ENCODE measurements at regions not wholly inside any gene's neighbourhood (a gene's known extent, or its start where the extent isn't known, plus 50 kb on each side); places are given as distances from the start of the nearest gene placed in this dataset.

GRCh38 chr6:62914530-62914929 is 296.7 kb upstream of the FKBP1C start (continued):
- TF ChIP-seq ZNF462 (CRISPR knock-in tag; IDR thresholded peaks at IDR 0.05) = no peak
- no peak for TF ChIP-seq JUNB (IDR thresholded peaks at IDR 0.05; ENCODE audit: unreplicated experiment)
- no peak for TF ChIP-seq EZH2 (IDR thresholded peaks at IDR 0.05; ENCODE audit: low read depth, unreplicated experiment)
- no peak for TF ChIP-seq POLR2AphosphoS5 (IDR thresholded peaks at IDR 0.05; ENCODE audit: low read depth)
- TF ChIP-seq ZNF331 (CRISPR knock-in tag; IDR thresholded peaks at IDR 0.05; ENCODE audit: low read depth) = no peak
- TF ChIP-seq STAT1 (IDR thresholded peaks at IDR 0.05; ENCODE audit: unreplicated experiment) = no peak
- no peak for TF ChIP-seq ZNF114 (CRISPR knock-in tag; IDR thresholded peaks at IDR 0.05)

DNA sequence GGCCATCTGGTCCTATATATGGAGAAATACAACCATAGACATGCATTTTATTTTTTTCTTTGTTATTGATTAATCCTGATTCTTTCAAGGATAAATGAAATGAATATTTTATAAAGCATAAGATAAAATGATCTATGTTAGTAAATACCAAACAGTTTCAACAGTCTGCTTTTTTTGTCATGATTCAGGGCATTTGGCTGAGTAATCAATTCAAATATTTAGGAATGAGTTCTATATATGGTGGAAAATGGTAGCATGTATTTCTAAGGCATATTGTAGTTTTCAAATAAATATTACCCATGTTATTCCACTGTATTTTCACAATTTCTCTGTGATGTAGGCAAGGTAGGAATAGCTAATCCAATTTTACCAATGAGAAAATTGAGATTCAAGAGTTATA is 287.5 kb upstream of the FKBP1C start:
- Histone ChIP-seq H3K4me2 (no peak overlapping the region), H3K4me3 (no peak overlapping the region), H3K9me2 (ENCODE audit: insufficient read depth) (no peaks in the 10 kb centered on the region), H3K27me3 (ENCODE audit: insufficient read depth) (no peaks in the 10 kb centered on the region), H3K27ac (ENCODE audit: low read depth) (no peak overlapping the region), H3K4me1 (ENCODE audit: insufficient read depth) (no peaks in the 10 kb centered on the region), H4K20me1 (replicated peaks; ENCODE audit: insufficient read depth) (no peaks in the 10 kb centered on the region), H3K36me3 (ENCODE audit: insufficient read depth) (no peaks in the 10 kb centered on the region), H2AFZ (no peak overlapping the region), H3K79me2 (replicated peaks; ENCODE audit: insufficient read depth) (no peaks in the 10 kb centered on the region), H3F3A (replicated peaks; ENCODE audit: low read depth) (no peaks in the 10 kb centered on the region)
- no peaks in the 10 kb centered on the region for H3K27me3 Mint-ChIP-seq (ENCODE audit: insufficient read depth, low read depth, poor library complexity)
- H3K36me3 Mint-ChIP-seq (ENCODE audit: low read depth) = no peaks in the 10 kb centered on the region
- H3K4me1 Mint-ChIP-seq = no peaks in the 10 kb centered on the region
- no peak overlapping the region for H3K27ac Mint-ChIP-seq
- H3K9me3 Mint-ChIP-seq = no peaks in the 10 kb centered on the region; the same call in 2 of the 3 replicates
- ATAC-seq (no peak), DNase-seq (ENCODE audit: low spot score) (no peak)
- no peak overlapping the region for H3K4me3 Mint-ChIP-seq
- no peak for TF ChIP-seq NANOG (IDR thresholded peaks at IDR 0.05; ENCODE audit: borderline replicate concordance)
- no peak for TF ChIP-seq POLR2AphosphoS5 (IDR thresholded peaks at IDR 0.05; ENCODE audit: low read depth)
- no peak for TF ChIP-seq CTCF (conservative IDR thresholded peaks at IDR 0.05; ENCODE audit: low read depth in 2 of 2)
- TF ChIP-seq ZNF114 (CRISPR knock-in tag; IDR thresholded peaks at IDR 0.05) = no peak
- no peak for TF ChIP-seq CREB1 (CRISPR knock-in tag; IDR thresholded peaks at IDR 0.05; ENCODE audit: low read depth)
- TF ChIP-seq JUNB (IDR thresholded peaks at IDR 0.05; ENCODE audit: unreplicated experiment) = no peak
- TF ChIP-seq ZNF331 (CRISPR knock-in tag; IDR thresholded peaks at IDR 0.05; ENCODE audit: low read depth) = no peak
- TF ChIP-seq ETS1 (IDR thresholded peaks at IDR 0.05) = no peak
- TF ChIP-seq EZH2 (IDR thresholded peaks at IDR 0.05; ENCODE audit: low read depth, unreplicated experiment) = no peak
- no peak for TF ChIP-seq STAT1 (IDR thresholded peaks at IDR 0.05; ENCODE audit: unreplicated experiment)
- TF ChIP-seq REST (IDR thresholded peaks at IDR 0.05; ENCODE audit: unreplicated experiment) = no peak
- no peak for TF ChIP-seq EZH2phosphoT487 (IDR thresholded peaks at IDR 0.05; ENCODE audit: unreplicated experiment)
